Activated naive CD8-positive, alpha-beta T cell treated with anti-CD3 and anti-CD28 coated beads, Interleukin-2, amount 10 ng/mL, durations not matched to agents 7 days and 5 days (primary cell): ENCODE measurements at regions not wholly inside any gene's neighbourhood (a gene's known extent, or its start where the extent isn't known, plus 50 kb on each side); places are given as distances from the start of the nearest gene placed in this dataset.

Source experiments
- ATAC-seq: fragments of 150-1000 bp; cut with Tn5 transposase; one replicate; pipeline ENCODE4 v1.10.0; 2021; ENCODE audit warnings: low read depth, moderate library complexity
- POLR2A ChIA-PET: fragments of 350-600 bp; sonication (Branson Sonifier 250); formaldehyde crosslinking; loops from one replicate; lab custom pipeline; 2021; ENCODE audit warnings: antibody characterized with exemption; lab: Charles Lee
- DNase-seq: peaks from one replicate; pipeline ENCODE4 v3.0.0; 2021
- H3K27ac Mint-ChIP-seq: one replicate; pipeline ENCODE4 v1.8.0; 2022; ENCODE audit warnings: mild to moderate bottlenecking, mixed read lengths
- H3K27me3 Mint-ChIP-seq: one replicate; pipeline ENCODE4 v1.8.0; 2022; ENCODE audit warnings: mild to moderate bottlenecking, moderate library complexity, mixed read lengths
- H3K36me3 Mint-ChIP-seq: one replicate; pipeline ENCODE4 v1.8.0; 2021; ENCODE audit warnings: mild to moderate bottlenecking, mixed read lengths
- H3K4me1 Mint-ChIP-seq: one replicate; pipeline ENCODE4 v1.8.0; 2021; ENCODE audit warnings: mixed read lengths
- H3K4me3 Mint-ChIP-seq: one replicate; pipeline ENCODE4 v1.8.0; 2022; ENCODE audit warnings: mild to moderate bottlenecking, moderate library complexity, mixed read lengths
- H3K9me3 Mint-ChIP-seq: one replicate; pipeline ENCODE4 v1.8.0; 2021; ENCODE audit warnings: mixed read lengths

DNA sequence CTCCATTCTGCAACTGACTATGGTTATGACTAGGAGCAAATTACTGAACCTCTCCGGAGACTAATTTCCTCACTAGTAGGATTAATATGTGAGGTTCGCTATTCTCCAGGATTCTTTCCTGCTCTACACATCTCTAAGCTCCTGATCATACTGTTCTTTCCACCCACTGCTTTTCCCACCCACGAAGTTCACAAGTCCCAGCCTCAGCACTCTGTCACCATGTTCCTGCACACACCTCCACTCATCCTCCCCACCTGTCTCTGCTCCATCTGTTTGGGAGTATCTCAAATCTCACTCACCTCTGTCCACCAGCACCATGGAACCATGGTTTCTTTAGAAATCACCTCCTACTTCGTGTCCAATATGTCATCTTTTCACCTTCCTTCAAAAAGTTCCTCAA lies 185.3 kb downstream of the LRATD1 start:
- H3K27ac Mint-ChIP-seq = no peak overlapping the region
- POLR2A ChIA-PET = no interaction called here

DNA sequence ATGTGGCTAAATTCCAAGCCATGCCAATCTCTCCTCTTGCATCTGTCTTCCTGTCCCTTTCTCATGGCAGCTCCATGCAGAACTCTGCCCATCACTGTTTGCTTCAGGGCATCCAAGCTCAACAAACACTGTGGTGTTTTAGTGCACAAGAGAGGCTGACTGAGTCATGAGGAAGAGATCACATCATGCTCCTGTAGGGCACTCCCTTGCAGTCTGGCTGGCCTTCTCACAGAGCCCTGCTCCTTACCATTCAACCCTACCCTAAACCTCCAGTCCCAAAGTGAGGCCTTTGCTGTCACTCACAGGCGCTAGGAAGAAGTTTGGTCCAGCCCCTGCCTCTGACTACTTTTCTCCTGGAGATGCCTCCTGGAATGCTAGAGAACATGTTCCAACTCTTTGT lies 194.0 kb downstream of the LRATD1 start:
- Mint-ChIP-seq H3K36me3 (no peaks in the 10 kb centered on the region), H3K4me3 (no peak overlapping the region), H3K4me1 (no peaks in the 10 kb centered on the region), H3K27me3 (no peaks in the 10 kb centered on the region), H3K9me3 (no peaks in the 10 kb centered on the region), H3K27ac (no peak overlapping the region)
- POLR2A ChIA-PET = no interaction called here
- DNase-seq = no peak
- no peak for ATAC-seq

More for the DNA sequence above, 185.3 kb downstream of the LRATD1 start:
- Mint-ChIP-seq H3K27me3 (no peaks in the 10 kb centered on the region), H3K9me3 (peaks cover 2% of the 10 kb centered on the region), H3K36me3 (no peaks in the 10 kb centered on the region), H3K4me1 (no peaks in the 10 kb centered on the region), H3K4me3 (no peak overlapping the region)
- no peak for ATAC-seq
- DNase-seq = no peak

DNA sequence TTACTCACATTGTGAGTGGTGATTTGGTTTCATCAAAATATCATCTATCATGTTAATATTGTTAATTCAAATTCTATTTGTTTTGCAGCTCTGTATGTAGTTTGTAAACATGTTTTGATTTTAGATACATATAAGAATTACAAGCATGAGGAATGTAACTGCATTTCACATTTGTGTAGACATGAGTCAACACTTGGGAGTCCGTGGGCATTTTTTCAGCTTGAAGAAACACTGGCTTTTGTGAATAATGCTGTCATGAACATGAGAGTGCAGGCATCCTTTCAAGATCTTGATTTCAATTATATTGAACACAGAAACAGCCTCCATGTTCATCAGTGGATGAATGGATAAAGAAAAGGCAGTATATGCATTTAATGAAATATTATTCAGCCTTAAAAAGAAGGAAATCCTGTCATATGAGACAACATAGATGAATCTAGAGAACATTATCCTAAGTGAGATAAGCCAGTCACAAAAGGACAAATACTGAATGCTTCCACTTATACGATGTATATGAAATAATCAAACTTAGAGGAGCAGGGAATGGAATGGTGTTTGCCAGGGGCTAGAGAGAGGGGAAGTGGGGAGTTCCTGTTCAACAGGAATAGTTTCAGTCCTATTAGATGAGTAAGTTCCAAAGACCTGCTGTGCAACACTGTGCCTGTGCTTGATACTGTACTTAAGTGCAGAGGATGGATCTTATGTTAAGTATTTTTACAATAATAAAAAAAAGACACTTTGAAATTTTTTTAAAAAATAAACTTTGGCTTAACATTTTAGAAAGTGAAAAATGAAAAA lies 194.9 kb downstream of the LRATD1 start:
- H3K27ac Mint-ChIP-seq = no peak overlapping the region

DNA sequence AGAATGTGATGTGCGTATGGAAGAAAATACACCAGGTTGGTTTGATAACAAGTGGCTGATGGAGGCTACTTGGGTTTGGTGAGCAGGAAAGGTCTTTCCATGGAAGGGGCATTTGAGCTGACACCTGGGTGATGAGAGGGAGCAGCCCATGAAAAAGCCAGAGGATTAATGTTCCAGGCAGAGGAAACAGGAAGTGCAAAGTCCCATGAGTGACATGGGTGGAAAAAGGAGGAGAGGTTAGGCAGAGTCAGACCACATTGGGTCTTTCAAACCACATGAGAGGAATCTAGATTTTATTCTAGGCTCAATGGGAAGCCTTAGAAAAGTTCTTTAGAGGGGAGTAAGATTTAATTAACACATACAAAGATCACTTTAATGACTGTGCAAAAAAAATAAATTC lies 195.7 kb downstream of the LRATD1 start:
- H3K4me3 Mint-ChIP-seq = no peak overlapping the region
- no peak overlapping the region for H3K27ac Mint-ChIP-seq
- H3K27me3 Mint-ChIP-seq = no peaks in the 10 kb centered on the region
- H3K4me1 Mint-ChIP-seq = no peaks in the 10 kb centered on the region
- no peak for DNase-seq
- no peaks in the 10 kb centered on the region for H3K36me3 Mint-ChIP-seq
- POLR2A ChIA-PET = no interaction called here
- no peaks in the 10 kb centered on the region for H3K9me3 Mint-ChIP-seq
- no peak for ATAC-seq

More for the DNA sequence above, 194.9 kb downstream of the LRATD1 start:
- Mint-ChIP-seq H3K9me3 (no peaks in the 10 kb centered on the region), H3K4me3 (no peak overlapping the region), H3K36me3 (no peaks in the 10 kb centered on the region), H3K27me3 (no peaks in the 10 kb centered on the region), H3K4me1 (no peaks in the 10 kb centered on the region)
- DNase-seq = no peak
- POLR2A ChIA-PET = no interaction called here
- no peak for ATAC-seq

DNA sequence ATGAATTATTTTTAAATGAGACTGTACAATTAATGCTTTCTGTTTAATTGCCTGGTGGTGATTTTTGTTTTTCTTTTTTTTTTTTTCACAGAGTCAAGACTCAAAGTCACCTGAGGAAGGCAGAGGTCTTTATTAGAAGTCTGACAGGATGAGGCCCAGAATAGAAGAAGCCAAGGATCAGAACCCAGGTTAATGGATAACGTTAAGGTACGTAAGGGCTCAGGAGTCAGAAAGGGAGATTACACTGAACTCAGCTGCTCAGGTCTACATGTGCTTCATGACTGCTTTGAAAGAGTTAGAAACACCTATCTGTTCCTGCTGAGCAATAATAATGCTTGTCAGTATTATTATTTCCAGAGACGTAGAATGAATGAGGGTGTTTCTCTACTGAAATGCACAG lies 196.5 kb downstream of the LRATD1 start:
- Mint-ChIP-seq H3K36me3 (no peaks in the 10 kb centered on the region), H3K27ac (no peak overlapping the region), H3K4me1 (no peaks in the 10 kb centered on the region), H3K27me3 (no peaks in the 10 kb centered on the region), H3K9me3 (no peaks in the 10 kb centered on the region), H3K4me3 (no peak overlapping the region)
- POLR2A ChIA-PET = no interaction called here
- ATAC-seq (no peak), DNase-seq (no peak)

DNA sequence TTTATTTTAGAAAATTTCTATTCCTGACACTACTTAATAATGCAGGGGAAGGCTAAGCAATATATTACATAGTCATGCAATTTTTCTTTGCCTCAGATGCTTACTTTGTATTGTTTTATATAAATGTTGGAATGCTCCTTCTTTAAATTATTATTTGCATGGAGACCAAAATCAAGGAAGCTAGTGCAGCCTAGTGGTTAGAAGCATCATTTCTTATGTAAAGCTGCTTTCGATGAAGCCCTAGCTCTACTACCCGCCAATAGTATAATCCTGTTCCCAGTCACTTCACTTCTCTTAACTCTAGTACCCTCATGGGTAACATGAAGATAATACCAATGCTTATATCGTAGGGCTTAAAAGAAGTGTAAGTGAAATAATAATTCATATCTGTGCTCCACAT lies 198.9 kb downstream of the LRATD1 start:
- H3K36me3 Mint-ChIP-seq = no peaks in the 10 kb centered on the region
- no peak overlapping the region for H3K27ac Mint-ChIP-seq
- ATAC-seq = no peak
- no peaks in the 10 kb centered on the region for H3K27me3 Mint-ChIP-seq
- no peak overlapping the region for H3K4me3 Mint-ChIP-seq
- no peaks in the 10 kb centered on the region for H3K4me1 Mint-ChIP-seq
- DNase-seq = no peak
- POLR2A ChIA-PET = no interaction called here
- H3K9me3 Mint-ChIP-seq = peaks cover 2% of the 10 kb centered on the region

DNA sequence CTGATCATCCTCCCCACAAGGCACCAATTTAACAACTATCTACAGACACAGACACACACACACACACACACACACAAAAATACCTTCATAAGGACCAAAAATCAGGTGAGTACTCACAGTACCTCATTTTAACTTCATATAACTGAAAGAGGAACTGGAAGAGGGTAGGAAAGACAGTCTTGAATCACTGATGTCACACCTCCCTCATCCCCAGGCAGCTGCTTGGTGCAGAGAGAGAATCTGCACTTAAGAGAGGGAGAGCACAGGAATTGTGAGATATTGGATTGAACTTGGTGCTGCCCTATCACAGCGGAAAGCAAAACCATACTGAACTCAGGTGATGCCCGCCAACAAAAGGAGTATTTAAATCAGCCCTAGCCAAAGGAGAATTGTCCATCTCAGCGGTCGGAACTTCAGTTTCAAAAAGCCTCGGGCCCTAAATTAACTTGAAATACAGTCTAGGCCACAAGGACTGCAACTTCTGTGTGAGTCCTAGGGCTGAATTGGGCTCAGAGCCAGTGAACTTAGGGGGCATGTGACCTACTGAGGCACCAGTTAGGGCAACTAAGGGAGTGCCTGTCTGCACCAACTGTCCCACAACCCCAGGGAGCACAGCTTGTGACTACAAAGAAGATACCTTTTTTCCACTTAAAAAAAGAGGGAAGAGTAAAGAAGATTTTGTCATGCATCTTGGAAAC lies 211.1 kb downstream of the LRATD1 start:
- Mint-ChIP-seq H3K4me3 (no peak overlapping the region), H3K27ac (no peak overlapping the region), H3K9me3 (peaks cover 6% of the 10 kb centered on the region), H3K4me1 (no peaks in the 10 kb centered on the region), H3K27me3 (no peaks in the 10 kb centered on the region), H3K36me3 (no peaks in the 10 kb centered on the region)
- POLR2A ChIA-PET = no interaction called here
- DNase-seq = no peak
- ATAC-seq = no peak

DNA sequence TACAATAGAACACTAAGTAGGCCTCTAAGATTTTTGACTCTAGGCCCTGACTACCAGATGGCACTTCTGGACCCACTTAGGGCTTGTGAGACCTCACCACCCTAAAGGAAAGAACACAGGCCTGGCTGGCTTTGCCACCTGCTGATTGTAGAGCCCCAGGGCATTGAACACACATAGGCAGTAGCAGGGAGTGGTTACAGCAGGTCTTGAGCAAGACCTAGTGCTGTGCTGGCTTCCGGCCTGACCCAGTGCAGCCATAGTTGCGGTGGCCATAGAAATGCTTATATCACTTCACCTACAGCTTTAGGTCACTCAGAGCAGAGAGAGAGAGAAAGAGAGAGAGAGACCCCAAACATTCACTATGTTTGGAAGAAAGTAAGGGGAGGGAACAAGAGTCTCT lies 223.2 kb downstream of the LRATD1 start:
- POLR2A ChIA-PET = no interaction called here
- ATAC-seq = no peak

DNA sequence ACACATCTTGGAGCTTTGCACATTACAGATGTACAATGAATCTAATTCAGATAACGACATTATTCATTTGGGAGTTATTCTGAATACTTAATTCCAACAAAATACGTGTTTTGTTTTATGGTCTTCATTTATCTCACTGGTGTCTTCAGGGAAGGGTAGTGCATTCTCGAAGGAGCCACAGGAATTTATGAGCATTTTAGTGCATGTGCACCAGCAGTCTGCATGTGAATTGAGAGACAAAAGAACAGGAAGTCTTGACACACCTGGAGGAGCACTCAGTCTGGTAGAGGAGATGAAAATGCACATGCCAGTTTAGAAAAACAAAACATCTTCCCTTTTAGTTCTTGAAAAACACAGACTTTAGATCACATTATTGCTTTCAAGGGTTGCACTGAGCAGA lies 228.7 kb downstream of the LRATD1 start:
- ATAC-seq (no peak), DNase-seq (no peak)
- Mint-ChIP-seq H3K27me3 (no peaks in the 10 kb centered on the region), H3K9me3 (peaks cover 2% of the 10 kb centered on the region), H3K4me3 (no peak overlapping the region), H3K36me3 (no peaks in the 10 kb centered on the region), H3K4me1 (no peaks in the 10 kb centered on the region), H3K27ac (no peak overlapping the region)
- POLR2A ChIA-PET = no interaction called here

More for the DNA sequence above, 223.2 kb downstream of the LRATD1 start:
- H3K36me3 Mint-ChIP-seq = no peaks in the 10 kb centered on the region
- peaks cover 2% of the 10 kb centered on the region for H3K9me3 Mint-ChIP-seq
- no peak overlapping the region for H3K27ac Mint-ChIP-seq
- H3K27me3 Mint-ChIP-seq = no peaks in the 10 kb centered on the region
- H3K4me3 Mint-ChIP-seq = no peak overlapping the region
- DNase-seq = no peak
- H3K4me1 Mint-ChIP-seq = no peaks in the 10 kb centered on the region

DNA sequence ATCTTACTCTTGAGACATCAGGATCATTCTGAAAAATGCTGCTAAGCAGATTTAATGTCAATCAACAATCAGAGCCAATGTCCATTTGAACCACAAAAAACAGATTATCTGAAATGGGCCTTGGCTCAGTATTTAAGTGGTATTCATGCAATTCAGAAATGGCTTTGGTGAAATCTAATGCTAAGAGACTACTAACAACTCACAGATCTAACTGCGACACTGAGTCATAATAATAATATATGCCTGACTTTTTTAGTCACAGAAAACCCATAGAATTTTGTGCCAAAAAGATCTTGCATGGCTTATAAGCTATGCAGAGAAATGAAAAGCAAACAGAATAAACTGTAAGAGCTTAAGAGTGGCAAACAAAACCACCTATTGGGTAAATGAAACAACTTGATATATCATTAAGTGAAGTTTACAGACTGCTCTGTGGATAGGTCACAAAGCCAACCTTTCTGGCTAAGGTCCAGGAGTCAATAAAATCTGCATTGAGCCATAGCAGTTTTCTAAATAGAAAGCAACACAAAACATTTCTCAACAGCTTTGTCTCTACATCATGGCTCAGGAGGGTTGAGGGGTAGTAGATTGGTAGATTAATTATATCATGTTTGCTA lies 234.3 kb downstream of the LRATD1 start:
- POLR2A ChIA-PET = no interaction called here
- DNase-seq (no peak), ATAC-seq (no peak)
- no peak overlapping the region for H3K27ac Mint-ChIP-seq
- no peaks in the 10 kb centered on the region for H3K27me3 Mint-ChIP-seq
- H3K36me3 Mint-ChIP-seq = no peaks in the 10 kb centered on the region
- no peaks in the 10 kb centered on the region for H3K4me1 Mint-ChIP-seq
- H3K4me3 Mint-ChIP-seq = no peak overlapping the region
- H3K9me3 Mint-ChIP-seq = no peaks in the 10 kb centered on the region

DNA sequence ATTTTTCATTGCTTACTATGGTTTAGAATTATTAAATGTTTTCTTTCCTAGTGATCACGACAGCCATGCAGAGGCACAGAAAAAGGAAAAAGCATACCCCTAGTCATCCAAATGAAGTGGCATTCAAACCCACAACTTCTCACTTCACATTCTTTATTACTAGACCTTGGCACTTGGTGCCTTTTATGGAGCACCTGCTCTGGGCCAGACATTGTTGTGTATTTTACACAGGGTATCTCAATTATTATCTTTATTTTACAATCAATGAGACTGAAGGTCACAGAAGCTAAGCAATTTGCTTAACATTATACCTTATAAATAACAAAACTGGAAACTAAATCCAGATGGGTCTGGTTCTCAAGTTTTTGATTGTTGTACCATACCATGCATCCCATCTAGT lies 235.3 kb downstream of the LRATD1 start:
- no peak for DNase-seq
- Mint-ChIP-seq H3K4me1 (no peaks in the 10 kb centered on the region), H3K36me3 (no peaks in the 10 kb centered on the region), H3K27ac (no peak overlapping the region), H3K9me3 (no peaks in the 10 kb centered on the region), H3K4me3 (no peak overlapping the region), H3K27me3 (no peaks in the 10 kb centered on the region)
- no peak for ATAC-seq
- POLR2A ChIA-PET = no interaction called here

DNA sequence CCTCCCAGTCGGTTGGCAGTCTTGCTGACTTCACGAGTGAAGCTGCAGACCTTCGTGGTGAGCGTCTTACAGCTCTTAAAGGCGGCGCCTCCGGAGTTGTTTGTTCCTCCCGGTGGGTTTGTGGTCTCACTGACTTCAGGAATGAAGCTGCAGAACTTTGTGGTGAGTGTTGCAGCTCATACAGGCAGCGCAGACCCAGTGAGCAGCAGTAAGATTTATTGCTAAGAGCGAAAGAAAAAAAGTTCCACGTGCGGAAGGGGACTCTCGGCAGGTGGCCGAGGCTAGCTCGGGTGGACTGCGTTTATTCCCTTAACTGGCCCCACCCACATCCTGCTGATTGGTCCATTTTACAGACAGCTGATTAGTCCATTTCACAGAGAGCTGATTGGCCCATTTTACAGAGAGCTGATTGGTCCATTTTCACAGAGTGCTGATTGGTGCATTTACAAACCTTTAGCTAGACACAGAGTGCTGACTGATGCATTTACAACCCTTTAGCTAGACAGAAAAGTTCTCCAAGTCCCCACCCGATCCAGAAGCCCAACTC lies 240.3 kb downstream of the LRATD1 start:
- no peaks in the 10 kb centered on the region for H3K9me3 Mint-ChIP-seq
- DNase-seq (no peak), ATAC-seq (no peak)
- peak overlapping the region; percentile 28 for H3K4me3 Mint-ChIP-seq
- H3K27me3 Mint-ChIP-seq = no peaks in the 10 kb centered on the region
- H3K4me1 Mint-ChIP-seq = no peaks in the 10 kb centered on the region
- no peaks in the 10 kb centered on the region for H3K36me3 Mint-ChIP-seq
- POLR2A ChIA-PET = no interaction called here
- H3K27ac Mint-ChIP-seq = no peak overlapping the region

DNA sequence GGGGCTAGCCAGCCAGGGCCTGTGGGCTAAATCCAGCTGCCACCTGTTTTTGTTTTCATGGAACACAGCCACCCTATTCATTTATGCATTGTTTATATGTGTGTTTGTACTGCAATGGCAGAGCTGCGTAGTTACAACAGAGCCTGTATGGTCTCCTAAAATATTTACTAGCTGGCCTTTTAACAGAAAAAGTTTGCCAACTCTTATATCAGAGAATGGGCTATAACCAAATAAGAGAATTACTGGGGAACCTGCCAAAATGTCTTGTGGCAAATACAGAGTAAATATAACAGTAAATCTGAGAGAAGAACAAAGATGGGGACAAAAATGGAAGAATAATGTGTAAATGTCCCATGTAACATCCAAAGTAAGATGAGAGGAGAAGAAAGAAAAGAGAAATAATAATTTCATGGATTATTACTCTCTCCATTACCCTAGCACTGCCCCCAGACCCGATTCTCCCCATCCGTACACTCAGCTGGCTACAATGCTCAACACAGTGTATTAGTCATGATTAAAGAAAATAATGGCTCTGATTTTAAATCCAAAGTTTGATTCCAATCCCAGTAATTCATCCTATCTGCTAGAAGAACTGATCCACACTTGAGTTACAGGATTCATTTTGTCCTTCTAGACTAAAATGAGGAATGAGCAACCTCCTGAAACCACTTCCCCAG lies 249.3 kb downstream of the LRATD1 start:
- no peak for DNase-seq
- Mint-ChIP-seq H3K36me3 (no peaks in the 10 kb centered on the region), H3K4me1 (no peaks in the 10 kb centered on the region), H3K4me3 (no peak overlapping the region), H3K9me3 (no peaks in the 10 kb centered on the region), H3K27ac (no peak overlapping the region), H3K27me3 (peaks cover 4% of the 10 kb centered on the region)
- POLR2A ChIA-PET = no interaction called here
- ATAC-seq = no peak
